Breast epithelium (tissue), 4 donors: ENCODE measurements at regions not wholly inside any gene's neighbourhood (a gene's known extent, or its start where the extent isn't known, plus 50 kb on each side); places are given as distances from the start of the nearest gene placed in this dataset.

ENCODE experiments used
- DNase-seq, 2 donors: peaks; one replicate each; pipeline ENCODE4 v3.0.0-alpha.2; 2019; ENCODE audit warnings: low spot score in 2 of 2
- H3K27ac ChIP-seq, 2 donors: fragments of 200-600 bp; sonication (generic) in 1 of 2; one replicate each; pipeline ENCODE4 v1.5.1; 2016 to 2019; ENCODE audit warnings: mild to moderate bottlenecking in 1 of 2
- H3K27me3 ChIP-seq, 2 donors: fragments of 200-600 bp; sonication (generic) in 1 of 2; one replicate each; pipeline versions ENCODE4 v1.5.1 to v1.6.0; 2017 to 2019; ENCODE audit warnings: control low read depth in 1 of 2, mild to moderate bottlenecking in 1 of 2
- H3K36me3 ChIP-seq: fragments of 200-600 bp; one replicate; pipeline ENCODE4 v1.5.1; 2019
- H3K4me1 ChIP-seq, 2 donors: fragments of 200-600 bp; sonication (generic); one replicate each; pipeline ENCODE4 v1.5.1; 2016 to 2019; ENCODE audit warnings: control low read depth in 1 of 2
- H3K4me3 ChIP-seq, 3 donors: fragments of 200-600 bp; sonication (generic); 1 replicate in 2 of 3; 2 replicates in 1 of 3; pipeline ENCODE4 v1.5.1; 2016 to 2019; ENCODE audit warnings: mild to moderate bottlenecking in 3 of 3, moderate library complexity in 2 of 3
- H3K9me3 ChIP-seq, 2 donors: fragments of 200-600 bp; sonication (generic) in 1 of 2; one replicate each; pipeline ENCODE4 v1.5.1; 2016 to 2019; ENCODE audit warnings: control low read depth in 1 of 2
- POLR2A ChIP-seq: fragments of 450-650 bp; IDR thresholded peaks from one replicate; pipeline ENCODE4 v1.6.1; 2016; ENCODE audit warnings: antibody characterized with exemption, mild to moderate bottlenecking, moderate library complexity
- POLR2AphosphoS5 ChIP-seq, 3 donors: sonication (generic); formaldehyde crosslinking; IDR thresholded peaks; one replicate each; pipeline ENCODE4 v1.6.1; 2017; ENCODE audit warnings: antibody characterized with exemption in 3 of 3
- intact Hi-C: fragments of 100-400 bp; cut with DNase I; formaldehyde crosslinking; loops from one replicate; pipeline ENCODE4 v1.15.1; 2023; ENCODE audit warnings: low total_unique reads
- TF ChIP-seq, protein P1 (sequence below), 3 donors: fragments of 450-650 bp; IDR thresholded peaks; one replicate each; pipeline ENCODE4 v1.5.1; 2016 to 2017; ENCODE audit warnings: antibody characterized with exemption in 3 of 3, mild to moderate bottlenecking in 3 of 3, moderate library complexity in 3 of 3

GRCh38 chr1:57963581-57963980 is 539.7 kb upstream of the DAB1 start:
- no peak overlapping the region for H3K4me3 ChIP-seq
- DNase-seq = no peak
- no peaks in the 10 kb centered on the region for H3K27me3 ChIP-seq
- no peaks in the 10 kb centered on the region for H3K36me3 ChIP-seq
- H3K4me1 ChIP-seq = no peaks in the 10 kb centered on the region
- H3K9me3 ChIP-seq = no peaks in the 10 kb centered on the region
- intact Hi-C loops = no loop called here
- TF ChIP-seq POLR2A (no peak), POLR2AphosphoS5 (IDR thresholded peaks at IDR 0.05) (no peak)
- TF ChIP-seq, protein P1, sequence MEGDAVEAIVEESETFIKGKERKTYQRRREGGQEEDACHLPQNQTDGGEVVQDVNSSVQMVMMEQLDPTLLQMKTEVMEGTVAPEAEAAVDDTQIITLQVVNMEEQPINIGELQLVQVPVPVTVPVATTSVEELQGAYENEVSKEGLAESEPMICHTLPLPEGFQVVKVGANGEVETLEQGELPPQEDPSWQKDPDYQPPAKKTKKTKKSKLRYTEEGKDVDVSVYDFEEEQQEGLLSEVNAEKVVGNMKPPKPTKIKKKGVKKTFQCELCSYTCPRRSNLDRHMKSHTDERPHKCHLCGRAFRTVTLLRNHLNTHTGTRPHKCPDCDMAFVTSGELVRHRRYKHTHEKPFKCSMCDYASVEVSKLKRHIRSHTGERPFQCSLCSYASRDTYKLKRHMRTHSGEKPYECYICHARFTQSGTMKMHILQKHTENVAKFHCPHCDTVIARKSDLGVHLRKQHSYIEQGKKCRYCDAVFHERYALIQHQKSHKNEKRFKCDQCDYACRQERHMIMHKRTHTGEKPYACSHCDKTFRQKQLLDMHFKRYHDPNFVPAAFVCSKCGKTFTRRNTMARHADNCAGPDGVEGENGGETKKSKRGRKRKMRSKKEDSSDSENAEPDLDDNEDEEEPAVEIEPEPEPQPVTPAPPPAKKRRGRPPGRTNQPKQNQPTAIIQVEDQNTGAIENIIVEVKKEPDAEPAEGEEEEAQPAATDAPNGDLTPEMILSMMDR (IDR thresholded peaks at IDR 0.05) = no peak
- no peak overlapping the region for H3K27ac ChIP-seq

DNA sequence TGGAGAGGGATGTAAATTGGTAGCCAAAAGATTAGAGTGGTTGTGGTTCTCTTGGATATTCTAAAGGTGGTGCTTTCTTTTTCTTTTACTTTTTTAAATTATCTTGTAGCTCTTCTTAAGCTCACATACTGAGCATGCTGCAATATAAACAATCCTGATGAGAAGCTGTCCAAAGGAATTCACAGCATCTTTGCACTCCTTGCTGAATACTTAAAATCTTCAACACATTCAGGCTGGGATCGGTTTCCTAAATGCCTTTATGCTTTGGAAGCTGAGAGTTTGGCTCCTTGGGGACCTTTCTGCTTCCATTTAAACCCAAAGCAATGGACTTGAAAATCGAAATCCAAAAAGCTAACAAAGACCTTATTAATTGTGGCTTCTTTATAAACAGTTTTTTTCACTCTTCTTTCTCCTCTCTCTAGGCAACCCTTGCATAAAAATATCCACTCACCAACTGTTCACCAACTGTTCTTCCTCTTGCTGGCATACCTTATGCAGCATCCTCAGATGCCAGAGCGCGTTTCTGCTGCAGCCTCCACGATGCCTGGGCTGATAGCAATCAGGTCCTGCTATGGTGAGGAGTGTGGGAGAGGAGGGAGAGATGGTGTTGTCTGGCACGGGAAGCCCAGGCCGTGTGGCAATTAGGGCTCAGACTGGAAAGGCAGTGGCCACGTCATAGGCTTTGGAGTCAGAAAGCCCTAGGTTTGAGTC is 535.8 kb upstream of the DAB1 start:
- Histone ChIP-seq H3K36me3 (no peaks in the 10 kb centered on the region), H3K27ac (no peak overlapping the region), H3K4me1 (no peaks in the 10 kb centered on the region), H3K27me3 (no peaks in the 10 kb centered on the region), H3K4me3 (no peak overlapping the region), H3K9me3 (no peaks in the 10 kb centered on the region)
- DNase-seq = no peak
- intact Hi-C loops = no loop called here
- TF ChIP-seq, protein P1 (IDR thresholded peaks at IDR 0.05) = no peak
- TF ChIP-seq POLR2AphosphoS5 (IDR thresholded peaks at IDR 0.05) (no peak), POLR2A (no peak)

DNA sequence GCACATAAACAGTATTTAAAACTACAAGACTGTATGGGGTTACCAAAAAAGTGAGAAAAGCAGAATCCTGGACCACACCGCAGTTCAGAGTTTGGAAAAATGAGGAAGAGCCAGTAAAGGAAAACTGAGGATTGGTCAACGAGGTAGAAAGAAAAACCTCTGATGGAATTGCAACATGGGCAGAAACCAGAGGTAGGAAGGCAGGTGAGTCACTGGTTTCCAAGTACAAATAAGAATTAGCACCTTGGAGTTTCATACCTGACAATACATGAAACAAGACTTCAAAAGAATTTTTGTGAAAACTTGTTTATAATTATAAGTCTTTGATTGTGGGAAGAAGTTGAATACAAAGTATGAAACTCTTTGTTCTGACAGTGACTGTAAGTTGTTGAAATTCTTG is 533.7 kb upstream of the DAB1 start:
- Histone ChIP-seq H3K9me3 (no peaks in the 10 kb centered on the region), H3K4me3 (no peak overlapping the region), H3K4me1 (no peaks in the 10 kb centered on the region), H3K27ac (no peak overlapping the region), H3K36me3 (no peaks in the 10 kb centered on the region), H3K27me3 (no peaks in the 10 kb centered on the region)
- DNase-seq = no peak
- TF ChIP-seq POLR2A (no peak), POLR2AphosphoS5 (IDR thresholded peaks at IDR 0.05) (no peak)
- TF ChIP-seq, protein P1 (IDR thresholded peaks at IDR 0.05) = no peak
- intact Hi-C loops = no loop called here

DNA sequence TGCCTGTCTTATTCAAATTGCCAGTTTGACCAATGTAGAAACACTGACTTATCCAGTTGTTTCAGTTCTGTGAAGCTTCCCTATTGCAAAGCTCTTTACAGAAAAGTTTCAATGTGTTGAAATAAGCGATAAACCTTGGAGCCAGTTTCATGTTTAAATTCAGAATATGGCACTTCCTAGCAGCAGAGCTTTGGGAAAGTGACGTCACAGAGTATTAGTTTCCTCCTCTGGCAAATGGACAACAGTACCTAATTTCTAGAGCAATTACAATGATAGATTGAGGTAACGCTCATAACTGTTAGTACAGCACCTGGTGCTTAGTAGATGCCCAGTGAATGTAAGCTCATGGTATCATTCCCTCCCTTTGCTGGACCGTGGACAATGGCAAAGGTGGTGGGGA is 527.5 kb upstream of the DAB1 start:
- no peaks in the 10 kb centered on the region for H3K9me3 ChIP-seq
- intact Hi-C loops = no loop called here
- H3K27me3 ChIP-seq = no peaks in the 10 kb centered on the region
- H3K27ac ChIP-seq = no peak overlapping the region
- no peak overlapping the region for H3K4me3 ChIP-seq
- H3K36me3 ChIP-seq = no peaks in the 10 kb centered on the region
- no peak for DNase-seq
- TF ChIP-seq POLR2AphosphoS5 (IDR thresholded peaks at IDR 0.05) (no peak), POLR2A (no peak)
- TF ChIP-seq, protein P1 (IDR thresholded peaks at IDR 0.05) = no peak
- no peaks in the 10 kb centered on the region for H3K4me1 ChIP-seq

DNA sequence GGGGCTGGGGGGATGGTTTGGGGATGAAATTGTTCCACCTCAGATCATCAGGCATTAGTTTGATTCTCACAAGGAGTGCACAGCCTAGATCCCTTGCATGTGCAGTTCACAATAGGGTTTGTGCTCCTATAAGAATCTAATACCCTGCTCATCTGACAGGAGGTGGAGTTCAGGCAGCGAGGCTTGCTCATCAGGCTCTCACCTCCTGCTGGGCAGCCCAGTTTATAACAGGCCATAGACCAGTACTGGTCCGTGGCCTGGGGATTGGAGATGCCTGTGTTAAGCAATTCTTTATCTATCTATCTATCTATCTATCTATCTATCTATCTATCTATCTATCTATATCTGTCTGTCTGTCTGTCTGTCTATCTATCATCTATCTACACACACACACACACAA is 525.3 kb upstream of the DAB1 start:
- DNase-seq = no peak
- no peak for TF ChIP-seq POLR2A
- no peak for TF ChIP-seq POLR2AphosphoS5 (IDR thresholded peaks at IDR 0.05)
- TF ChIP-seq, protein P1 (IDR thresholded peaks at IDR 0.05) = no peak
- H3K4me3 ChIP-seq = no peak overlapping the region
- no peak overlapping the region for H3K27ac ChIP-seq
- no peaks in the 10 kb centered on the region for H3K4me1 ChIP-seq
- no peaks in the 10 kb centered on the region for H3K9me3 ChIP-seq
- H3K27me3 ChIP-seq = no peaks in the 10 kb centered on the region
- no peaks in the 10 kb centered on the region for H3K36me3 ChIP-seq
- intact Hi-C loops = no loop called here
